Osteocyte (in vitro differentiated cells): ENCODE measurements at regions not wholly inside any gene's neighbourhood (a gene's known extent, or its start where the extent isn't known, plus 50 kb on each side); places are given as distances from the start of the nearest gene placed in this dataset.

Source experiments
- DNase-seq: peaks from one replicate; pipeline ENCODE4 v3.0.0; 2021; ENCODE audit warnings: mixed read lengths; ENCODE audit not compliant: unreplicated experiment; ENCODE audit errors: extremely low spot score
- H3K27ac Mint-ChIP-seq: one replicate; pipeline ENCODE4 v1.8.0; 2021; ENCODE audit warnings: mild to moderate bottlenecking, mixed read lengths; ENCODE audit not compliant: unreplicated experiment
- H3K27me3 Mint-ChIP-seq: one replicate; pipeline ENCODE4 v1.8.0; 2021; ENCODE audit warnings: mixed read lengths; ENCODE audit not compliant: unreplicated experiment
- H3K36me3 Mint-ChIP-seq: one replicate; pipeline ENCODE4 v1.8.0; 2021; ENCODE audit warnings: mixed read lengths; ENCODE audit not compliant: unreplicated experiment
- H3K4me1 Mint-ChIP-seq: one replicate; pipeline ENCODE4 v1.8.0; 2021; ENCODE audit warnings: mixed read lengths; ENCODE audit not compliant: unreplicated experiment
- H3K4me3 Mint-ChIP-seq: one replicate; pipeline ENCODE4 v1.8.0; 2021; ENCODE audit warnings: mild to moderate bottlenecking, moderate library complexity, mixed read lengths; ENCODE audit not compliant: unreplicated experiment
- H3K9me3 Mint-ChIP-seq: one replicate; pipeline ENCODE4 v1.8.0; 2021; ENCODE audit warnings: mixed read lengths; ENCODE audit not compliant: unreplicated experiment
- TF ChIP-seq, protein P1 (sequence below): fragments of 200-600 bp; sonication (generic); IDR thresholded peaks from 2 replicates; pipeline ENCODE4 v1.5.0; 2021; ENCODE audit warnings: antibody characterized with exemption, mild to moderate bottlenecking, moderate library complexity

DNA sequence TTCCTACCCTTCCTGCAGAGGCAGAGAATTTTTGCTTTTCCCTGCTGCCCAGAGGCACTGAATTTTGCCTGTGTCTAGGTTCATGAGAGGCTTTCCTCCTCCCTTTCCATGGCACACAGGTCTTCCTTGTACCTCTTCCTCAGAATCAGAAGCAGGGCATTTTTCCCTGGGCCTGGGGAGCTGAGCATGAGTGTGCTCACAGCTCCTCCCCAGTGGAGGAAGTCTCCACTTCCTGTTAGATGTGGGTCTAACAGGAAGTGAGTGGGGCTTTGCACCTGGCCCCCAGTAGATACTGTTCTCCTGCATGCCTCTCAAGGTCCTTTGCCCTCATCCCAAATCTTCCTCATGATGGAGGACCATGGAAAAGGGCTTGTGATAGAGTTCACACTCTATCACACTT, 297.2 kb upstream of the FIGN start:
- Mint-ChIP-seq H3K27ac (no peak overlapping the region), H3K4me1 (peaks cover 28% of the 10 kb centered on the region), H3K27me3 (no peaks in the 10 kb centered on the region), H3K4me3 (no peak overlapping the region), H3K9me3 (no peaks in the 10 kb centered on the region), H3K36me3 (no peaks in the 10 kb centered on the region)
- no peak for DNase-seq
- TF ChIP-seq, protein P1, sequence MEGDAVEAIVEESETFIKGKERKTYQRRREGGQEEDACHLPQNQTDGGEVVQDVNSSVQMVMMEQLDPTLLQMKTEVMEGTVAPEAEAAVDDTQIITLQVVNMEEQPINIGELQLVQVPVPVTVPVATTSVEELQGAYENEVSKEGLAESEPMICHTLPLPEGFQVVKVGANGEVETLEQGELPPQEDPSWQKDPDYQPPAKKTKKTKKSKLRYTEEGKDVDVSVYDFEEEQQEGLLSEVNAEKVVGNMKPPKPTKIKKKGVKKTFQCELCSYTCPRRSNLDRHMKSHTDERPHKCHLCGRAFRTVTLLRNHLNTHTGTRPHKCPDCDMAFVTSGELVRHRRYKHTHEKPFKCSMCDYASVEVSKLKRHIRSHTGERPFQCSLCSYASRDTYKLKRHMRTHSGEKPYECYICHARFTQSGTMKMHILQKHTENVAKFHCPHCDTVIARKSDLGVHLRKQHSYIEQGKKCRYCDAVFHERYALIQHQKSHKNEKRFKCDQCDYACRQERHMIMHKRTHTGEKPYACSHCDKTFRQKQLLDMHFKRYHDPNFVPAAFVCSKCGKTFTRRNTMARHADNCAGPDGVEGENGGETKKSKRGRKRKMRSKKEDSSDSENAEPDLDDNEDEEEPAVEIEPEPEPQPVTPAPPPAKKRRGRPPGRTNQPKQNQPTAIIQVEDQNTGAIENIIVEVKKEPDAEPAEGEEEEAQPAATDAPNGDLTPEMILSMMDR: no peak

- H3K36me3 Mint-ChIP-seq: no peaks in the 10 kb centered on the region
- H3K4me3 Mint-ChIP-seq: no peak overlapping the region
- H3K27me3 Mint-ChIP-seq: no peaks in the 10 kb centered on the region
- TF ChIP-seq, protein P1: no peak
- no peak for DNase-seq
- no peaks in the 10 kb centered on the region for H3K9me3 Mint-ChIP-seq
- no peak overlapping the region for H3K27ac Mint-ChIP-seq
- peaks cover 17% of the 10 kb centered on the region for H3K4me1 Mint-ChIP-seq
These were observed 294.8 kb upstream of the FIGN start for GRCh38 chr2:164030623-164031022.

- TF ChIP-seq, protein P1: no peak
- H3K4me3 Mint-ChIP-seq: no peak overlapping the region
- H3K27ac Mint-ChIP-seq: peak overlapping the region; percentile 8
- H3K27me3 Mint-ChIP-seq: no peaks in the 10 kb centered on the region
- peaks cover 19% of the 10 kb centered on the region for H3K4me1 Mint-ChIP-seq
- H3K36me3 Mint-ChIP-seq: no peaks in the 10 kb centered on the region
- H3K9me3 Mint-ChIP-seq: no peaks in the 10 kb centered on the region
- DNase-seq: no peak
These were observed 293.2 kb upstream of the FIGN start for GRCh38 chr2:164028814-164029534.

GRCh38 chr2:164024396-164024795, 288.6 kb upstream of the FIGN start:
- no peak overlapping the region for H3K27ac Mint-ChIP-seq
- no peak for DNase-seq
- TF ChIP-seq, protein P1: no peak

GRCh38 chr2:164023896-164024295, 288.1 kb upstream of the FIGN start:
- no peaks in the 10 kb centered on the region for H3K27me3 Mint-ChIP-seq
- H3K9me3 Mint-ChIP-seq: peaks cover 9% of the 10 kb centered on the region
- H3K4me1 Mint-ChIP-seq: peaks cover 18% of the 10 kb centered on the region
- H3K4me3 Mint-ChIP-seq: no peak overlapping the region
- H3K27ac Mint-ChIP-seq: peak overlapping the region; percentile 66
- TF ChIP-seq, protein P1: no peak
- no peak for DNase-seq
- no peaks in the 10 kb centered on the region for H3K36me3 Mint-ChIP-seq

More at GRCh38 chr2:164024396-164024795, 288.6 kb upstream of the FIGN start:
- H3K4me1 Mint-ChIP-seq: peaks cover 23% of the 10 kb centered on the region
- peaks cover 9% of the 10 kb centered on the region for H3K9me3 Mint-ChIP-seq
- H3K4me3 Mint-ChIP-seq: no peak overlapping the region
- H3K36me3 Mint-ChIP-seq: no peaks in the 10 kb centered on the region
- no peaks in the 10 kb centered on the region for H3K27me3 Mint-ChIP-seq
